Muscle of arm (tissue), 1 donor: ENCODE measurements at regions not wholly inside any gene's neighbourhood (a gene's known extent, or its start where the extent isn't known, plus 50 kb on each side); places are given as distances from the start of the nearest gene placed in this dataset.
"Not testable (repeated sequence)": the region's sequence is repeated elsewhere in the genome, so short reads cannot be mapped to it uniquely, and the experiment has no call there.

Experiments
- DNase-seq: peaks from one replicate; pipeline ENCODE4 v3.0.0-alpha.2; 2013

DNA sequence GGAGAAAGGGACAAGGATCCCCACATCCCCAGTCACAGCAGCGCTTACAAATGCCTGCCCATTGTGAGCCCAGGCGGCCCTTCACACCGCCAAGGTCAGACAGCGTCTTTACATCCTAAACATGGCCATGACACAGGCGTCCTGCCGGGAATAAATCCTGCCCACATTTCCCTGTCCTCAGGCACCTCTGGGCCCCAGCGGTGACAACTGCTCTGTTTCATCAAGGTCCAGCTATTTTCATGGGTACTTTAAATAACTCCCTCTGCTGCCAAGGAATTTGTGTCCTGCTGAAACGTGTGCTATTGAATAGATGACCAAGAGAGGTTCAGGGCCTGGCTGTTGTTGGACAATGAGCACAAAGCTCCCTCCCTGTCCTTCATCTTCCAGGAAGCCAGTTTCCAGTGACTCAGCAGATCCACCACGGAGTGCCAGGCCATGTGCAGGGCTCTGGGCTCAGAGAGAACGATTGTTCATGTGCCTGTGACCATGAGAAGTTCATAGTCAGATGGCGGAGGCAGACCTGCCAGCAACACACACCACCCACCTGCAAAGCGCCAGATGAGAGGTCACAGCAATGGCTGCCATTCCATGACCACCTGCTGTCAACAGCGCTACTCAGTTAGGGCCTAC lies 195.8 kb downstream of the MATN1 start:
- no peak for DNase-seq

- DNase-seq = no peak
Measured at GRCh38 chr1:30526652-30527345, 196.6 kb downstream of the MATN1 start.

- DNase-seq = peak; percentile 18
Measured at GRCh38 chr1:30525971-30526651, 197.3 kb downstream of the MATN1 start.

- DNase-seq = no peak
Measured at GRCh38 chr1:30525631-30525970, 197.8 kb downstream of the MATN1 start.

DNA sequence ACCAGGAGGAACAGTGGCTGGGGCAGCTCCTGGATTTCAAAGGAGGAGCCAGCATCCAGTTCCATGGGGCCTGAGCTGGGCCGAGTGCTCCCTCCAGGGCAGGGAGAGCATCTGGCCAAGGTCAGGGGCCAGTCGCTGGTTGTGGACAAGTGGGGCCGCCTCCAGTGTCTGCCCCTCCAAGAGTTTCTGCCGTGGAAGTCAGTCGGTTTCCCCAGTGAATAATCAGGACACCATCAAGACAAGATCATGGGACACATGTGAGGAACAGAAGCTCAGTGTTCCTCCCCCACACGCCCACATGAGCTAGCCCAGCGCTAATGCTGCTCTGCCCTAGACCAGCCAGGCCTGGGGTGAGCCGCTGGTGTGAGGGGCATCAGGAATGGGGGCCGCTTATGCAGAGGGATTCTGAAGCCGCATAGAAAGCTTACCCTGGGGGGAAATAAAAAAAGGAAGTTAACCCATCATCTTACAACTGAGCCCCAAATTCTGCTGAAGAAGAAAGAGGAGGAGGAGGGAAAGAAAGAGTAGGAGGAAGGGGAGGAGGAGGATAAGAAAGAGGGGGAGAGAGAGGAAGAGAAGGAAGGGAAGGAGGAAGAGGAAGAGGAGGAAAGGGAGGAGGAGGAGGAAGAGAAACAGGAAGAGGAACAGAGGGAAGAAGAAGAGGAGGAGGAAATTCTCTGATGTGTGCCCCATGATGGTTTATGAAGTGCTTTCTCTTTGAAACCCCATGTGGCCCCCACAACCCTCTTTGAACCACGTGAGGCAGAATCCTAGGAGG lies 198.4 kb downstream of the MATN1 start:
- DNase-seq = no peak

- not testable (repeated sequence) for DNase-seq
Measured at GRCh38 chr1:30524025-30524555, 199.3 kb downstream of the MATN1 start.

DNA sequence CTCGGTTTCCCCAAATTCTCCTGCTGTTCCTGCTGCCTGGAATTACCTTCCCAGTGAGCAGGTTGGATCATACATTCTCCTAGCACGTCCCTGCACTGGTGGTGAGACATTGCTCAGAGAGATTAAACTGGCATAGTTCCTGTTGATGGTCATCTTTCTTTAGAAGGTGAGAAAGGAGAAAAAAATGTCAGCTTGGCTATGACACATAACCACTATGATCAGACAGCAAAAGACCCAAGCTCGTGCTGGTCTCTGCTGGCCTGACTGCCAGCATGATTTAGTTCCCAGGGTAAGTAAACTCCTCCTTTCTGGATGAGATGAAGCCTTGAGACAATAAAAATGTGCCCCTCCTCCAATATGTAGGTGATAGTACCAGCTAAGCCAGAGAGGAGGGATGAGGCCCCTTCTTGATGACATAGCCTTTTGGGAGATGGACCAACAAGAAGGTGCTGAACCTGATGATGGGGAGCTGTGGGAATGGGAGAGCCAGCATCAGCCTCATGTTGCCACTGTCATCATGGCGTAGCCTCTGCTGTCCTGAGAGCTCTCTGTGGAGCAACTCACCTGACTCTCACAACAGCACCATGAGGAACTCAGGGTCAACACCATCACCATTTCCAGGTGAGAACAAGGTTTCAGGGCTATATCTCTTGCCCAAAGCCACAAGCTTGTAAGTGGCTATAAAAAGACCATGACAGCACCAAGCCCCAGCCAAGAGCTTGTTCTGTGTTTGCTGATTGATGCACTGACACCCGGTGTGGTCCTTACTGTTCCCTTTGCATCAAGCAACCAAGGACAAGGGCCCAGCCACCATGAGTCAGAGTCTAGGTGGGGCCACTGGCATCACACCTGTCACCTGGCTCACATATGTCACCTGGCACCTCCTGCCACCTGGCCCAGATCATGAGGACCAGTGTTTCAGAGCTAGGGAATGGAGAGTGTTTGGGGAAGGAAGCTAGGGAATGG lies 200.0 kb downstream of the MATN1 start:
- DNase-seq = no peak

GRCh38 chr1:30522031-30523004 lies 201.1 kb downstream of the MATN1 start:
- DNase-seq = peak; percentile 52

- no peak for DNase-seq
Measured at GRCh38 chr1:30521261-30521865, 202.0 kb downstream of the MATN1 start.

DNA sequence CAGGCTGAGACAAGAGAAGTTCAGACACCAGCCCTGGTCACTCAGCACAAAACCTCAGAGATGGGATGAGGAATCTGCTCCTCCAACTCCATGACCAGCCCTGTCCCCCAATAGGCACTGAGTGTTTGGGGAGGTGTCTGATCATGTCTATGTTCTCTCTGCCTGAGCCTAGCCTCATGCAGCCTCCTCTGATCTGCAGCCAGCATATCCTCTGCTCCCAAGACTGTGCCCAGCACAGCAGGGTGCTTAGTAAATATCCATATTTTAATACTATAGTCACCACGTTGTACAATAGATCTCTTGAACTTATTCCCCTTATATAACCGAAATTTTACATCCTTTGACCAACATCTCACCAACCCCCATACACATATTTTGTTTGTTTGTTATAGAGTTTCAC lies 202.9 kb downstream of the MATN1 start:
- DNase-seq = no peak

GRCh38 chr1:30519201-30519763 lies 204.1 kb downstream of the MATN1 start:
- no peak for DNase-seq

GRCh38 chr1:30518696-30519095 lies 204.7 kb downstream of the MATN1 start:
- DNase-seq = no peak

DNA sequence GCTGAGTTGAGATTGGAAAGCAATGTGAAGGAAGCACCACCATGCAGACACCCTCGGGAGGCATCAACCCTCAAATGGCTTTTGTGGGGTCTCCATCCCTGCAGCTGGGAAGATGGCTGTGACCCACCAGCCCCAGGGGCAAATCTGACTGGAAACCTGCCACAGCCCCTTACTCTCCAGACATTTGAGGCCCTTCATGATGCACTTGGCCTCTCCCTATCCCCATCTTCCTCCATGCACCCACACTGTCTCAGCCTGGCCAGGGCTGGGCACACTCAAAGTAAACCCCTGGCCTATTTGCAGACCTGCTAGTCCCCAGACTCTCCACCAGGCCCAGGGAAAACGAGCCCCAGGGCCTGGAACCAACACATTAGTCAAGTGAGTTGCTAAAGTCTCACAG lies 205.2 kb downstream of the MATN1 start:
- DNase-seq = no peak

GRCh38 chr1:30517666-30518065 lies 205.7 kb downstream of the MATN1 start:
- DNase-seq = not testable (repeated sequence)

GRCh38 chr1:30517241-30517640 lies 206.1 kb downstream of the MATN1 start:
- DNase-seq = not testable (repeated sequence)

- DNase-seq = no peak
Measured at GRCh38 chr1:30516485-30516858, 206.9 kb downstream of the MATN1 start.

- DNase-seq = no peak
Measured at GRCh38 chr1:30515755-30516484, 207.5 kb downstream of the MATN1 start.

DNA sequence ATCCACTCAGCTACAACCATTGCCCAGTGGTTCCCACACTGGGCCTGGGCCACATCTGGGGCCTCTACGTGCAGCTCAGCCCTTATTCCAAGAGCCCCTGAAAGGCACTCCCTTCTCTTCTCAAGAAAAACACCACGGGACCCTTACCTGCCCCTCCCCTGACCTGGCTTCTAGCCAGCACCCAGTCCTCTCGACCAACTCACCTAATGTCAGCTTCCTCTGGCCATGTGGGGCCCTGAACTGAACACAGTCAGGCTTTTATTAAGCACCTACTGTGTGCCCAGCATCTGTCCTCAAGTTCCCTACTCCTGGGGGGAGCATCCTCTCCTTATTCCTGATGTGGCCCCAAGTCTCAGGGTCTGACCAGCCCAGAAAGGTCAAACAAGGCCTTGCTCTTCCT lies 208.4 kb downstream of the MATN1 start:
- no peak for DNase-seq
